SJCRH30 (cell line): ENCODE measurements at regions not wholly inside any gene's neighbourhood (a gene's known extent, or its start where the extent isn't known, plus 50 kb on each side); places are given as distances from the start of the nearest gene placed in this dataset.

Experiments
- DNase-seq, 2 experiments: peaks; one replicate each; pipeline ENCODE4 v3.0.0-alpha.2; 2015 to 2020
- H3K27ac ChIP-seq: fragments of 250-450 bp; sonication (Bioruptor Pico); 2 replicates; pipeline ENCODE4 v1.5.1; 2020; ENCODE audit warnings: mild to moderate bottlenecking, moderate library complexity
- H3K27me3 ChIP-seq: fragments of 250-450 bp; sonication (Bioruptor Pico); 2 replicates; pipeline ENCODE4 v1.5.1; 2020; ENCODE audit warnings: mild to moderate bottlenecking, moderate library complexity
- H3K36me3 ChIP-seq: fragments of 250-450 bp; sonication (Bioruptor Pico); 2 replicates; pipeline ENCODE4 v1.5.1; 2020; ENCODE audit warnings: mild to moderate bottlenecking, moderate library complexity
- H3K4me1 ChIP-seq: fragments of 250-450 bp; sonication (Bioruptor Pico); 2 replicates; pipeline ENCODE4 v1.5.1; 2020; ENCODE audit warnings: mild to moderate bottlenecking, moderate library complexity
- H3K4me3 ChIP-seq: fragments of 250-450 bp; sonication (Bioruptor Pico); 2 replicates; pipeline ENCODE4 v1.5.1; 2020; ENCODE audit warnings: mild to moderate bottlenecking, moderate library complexity
- H3K9me3 ChIP-seq: fragments of 250-450 bp; sonication (Bioruptor Pico); replicated peaks from 2 replicates; pipeline ENCODE4 v1.5.1; 2020; ENCODE audit warnings: mild to moderate bottlenecking, moderate library complexity

DNA sequence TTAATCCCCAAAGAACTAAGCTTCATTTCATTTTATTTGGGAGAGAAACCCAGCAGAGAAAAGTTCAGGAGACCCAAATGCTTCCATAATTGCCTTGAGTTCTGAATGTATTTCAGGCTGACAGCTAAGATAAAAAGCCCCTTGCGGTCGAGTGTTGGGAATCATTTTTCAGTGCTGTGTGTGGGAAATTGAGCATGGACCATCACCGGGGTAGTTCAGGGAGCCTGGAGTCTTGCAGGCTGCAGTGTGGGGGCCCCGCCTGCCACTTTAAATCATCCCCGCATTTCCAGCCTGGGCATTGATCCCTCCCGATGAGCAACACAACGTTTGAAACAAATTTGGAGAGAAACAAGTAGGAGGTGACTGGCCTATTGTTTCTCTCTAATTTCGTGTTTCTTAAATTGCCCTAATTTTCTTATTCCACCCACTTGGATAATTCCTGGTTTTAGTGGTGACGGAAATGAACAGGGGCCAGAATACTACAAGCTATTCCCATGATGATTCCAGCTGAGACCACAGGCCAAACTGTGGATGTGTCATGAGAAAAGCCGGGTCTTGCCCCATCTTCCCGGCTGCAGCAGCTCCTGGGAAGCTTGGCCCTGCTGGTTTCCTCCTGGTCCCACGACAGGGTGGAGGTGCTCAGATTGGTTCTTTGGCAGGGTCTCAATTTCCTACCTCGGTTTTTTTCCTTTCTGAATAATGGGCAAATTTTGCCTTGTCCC, 75.1 kb downstream of the FOXL1 start:
- Histone ChIP-seq H3K4me3 (no peak overlapping the region), H3K9me3 (no peaks in the 10 kb centered on the region), H3K27me3 (no peaks in the 10 kb centered on the region), H3K27ac (no peak overlapping the region), H3K36me3 (no peaks in the 10 kb centered on the region), H3K4me1 (no peaks in the 10 kb centered on the region)
- DNase-seq, result no peak

DNA sequence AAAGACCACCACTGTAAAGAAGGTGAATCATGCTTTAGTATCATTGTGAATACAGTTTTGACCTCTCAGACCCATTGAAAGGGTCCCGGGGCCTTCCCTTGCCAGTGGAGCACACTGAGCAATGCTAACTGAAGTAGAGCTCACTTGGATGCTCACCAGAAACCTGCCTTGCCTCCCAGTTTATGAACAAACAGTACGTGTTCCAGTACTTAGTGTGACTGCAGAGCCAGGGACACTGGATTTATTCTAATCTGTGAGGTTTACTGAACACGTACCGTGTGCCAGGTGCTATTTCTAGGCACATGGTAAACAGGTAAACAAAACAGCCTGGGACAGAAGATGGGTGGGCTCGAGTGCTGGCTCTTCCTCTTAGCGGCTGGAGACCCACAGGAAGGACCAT, 79.6 kb downstream of the FOXL1 start:
- Histone ChIP-seq H3K27ac (no peak overlapping the region), H3K4me3 (no peak overlapping the region), H3K9me3 (no peaks in the 10 kb centered on the region), H3K36me3 (no peaks in the 10 kb centered on the region), H3K4me1 (no peaks in the 10 kb centered on the region), H3K27me3 (no peaks in the 10 kb centered on the region)
- DNase-seq, result no peak

GRCh38 chr16:86660623-86661022, 82.3 kb downstream of the FOXL1 start:
- H3K4me3 ChIP-seq, result no peak overlapping the region
- peaks cover 14% of the 10 kb centered on the region for H3K4me1 ChIP-seq
- H3K9me3 ChIP-seq, result no peaks in the 10 kb centered on the region
- H3K27ac ChIP-seq, result no peak overlapping the region
- DNase-seq, result no peak
- H3K27me3 ChIP-seq, result no peaks in the 10 kb centered on the region
- H3K36me3 ChIP-seq, result no peaks in the 10 kb centered on the region

DNA sequence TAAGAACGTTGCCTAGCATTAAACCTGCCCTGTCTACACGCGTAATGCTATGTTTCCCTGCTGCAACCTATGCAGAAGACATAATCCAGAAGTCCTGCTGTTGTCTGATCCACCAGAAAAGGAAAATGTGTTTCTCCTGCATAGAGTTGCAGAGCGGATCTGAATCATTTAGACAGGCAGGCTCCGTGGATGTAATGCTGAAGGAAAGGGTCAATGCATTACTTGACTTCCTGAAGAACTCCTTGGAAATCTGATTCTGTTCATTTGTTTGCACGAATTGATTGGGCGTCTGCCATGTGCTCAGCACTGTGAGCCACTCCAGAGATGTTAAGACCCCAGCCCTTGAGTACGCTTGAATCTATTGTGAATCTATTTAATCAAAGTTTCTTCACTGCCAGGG, 83.4 kb downstream of the FOXL1 start:
- DNase-seq, result no peak
- Histone ChIP-seq H3K4me1 (peaks cover 14% of the 10 kb centered on the region), H3K27me3 (no peaks in the 10 kb centered on the region), H3K4me3 (no peak overlapping the region), H3K36me3 (no peaks in the 10 kb centered on the region), H3K27ac (no peak overlapping the region), H3K9me3 (no peaks in the 10 kb centered on the region)

GRCh38 chr16:86662195-86662594, 83.8 kb downstream of the FOXL1 start:
- DNase-seq, result no peak

DNA sequence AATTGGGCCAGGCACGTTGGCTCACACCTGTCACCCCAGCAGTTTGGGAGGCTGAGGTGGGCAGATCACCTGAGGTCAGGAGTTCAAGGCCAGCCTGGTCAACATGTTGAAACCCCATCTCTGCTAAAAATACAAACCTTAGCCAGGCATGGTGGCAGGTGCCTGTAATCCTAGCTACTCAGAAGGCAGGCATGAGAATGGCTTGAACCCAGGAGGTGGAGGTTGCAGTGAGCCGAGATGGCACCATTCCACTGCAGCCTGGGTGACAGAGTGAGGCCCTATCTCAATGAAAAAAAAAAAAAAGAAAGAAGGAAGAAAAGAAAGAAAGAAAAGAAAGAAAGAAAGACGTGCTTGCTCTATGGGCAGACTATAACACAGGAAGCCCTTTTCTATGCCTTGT, 84.4 kb downstream of the FOXL1 start:
- peaks cover 14% of the 10 kb centered on the region for H3K4me1 ChIP-seq

More at GRCh38 chr16:86662195-86662594, 83.8 kb downstream of the FOXL1 start:
- no peaks in the 10 kb centered on the region for H3K9me3 ChIP-seq
- H3K36me3 ChIP-seq, result no peaks in the 10 kb centered on the region
- H3K27me3 ChIP-seq, result no peaks in the 10 kb centered on the region
- no peak overlapping the region for H3K4me3 ChIP-seq
- H3K27ac ChIP-seq, result no peak overlapping the region
- peaks cover 14% of the 10 kb centered on the region for H3K4me1 ChIP-seq

DNA sequence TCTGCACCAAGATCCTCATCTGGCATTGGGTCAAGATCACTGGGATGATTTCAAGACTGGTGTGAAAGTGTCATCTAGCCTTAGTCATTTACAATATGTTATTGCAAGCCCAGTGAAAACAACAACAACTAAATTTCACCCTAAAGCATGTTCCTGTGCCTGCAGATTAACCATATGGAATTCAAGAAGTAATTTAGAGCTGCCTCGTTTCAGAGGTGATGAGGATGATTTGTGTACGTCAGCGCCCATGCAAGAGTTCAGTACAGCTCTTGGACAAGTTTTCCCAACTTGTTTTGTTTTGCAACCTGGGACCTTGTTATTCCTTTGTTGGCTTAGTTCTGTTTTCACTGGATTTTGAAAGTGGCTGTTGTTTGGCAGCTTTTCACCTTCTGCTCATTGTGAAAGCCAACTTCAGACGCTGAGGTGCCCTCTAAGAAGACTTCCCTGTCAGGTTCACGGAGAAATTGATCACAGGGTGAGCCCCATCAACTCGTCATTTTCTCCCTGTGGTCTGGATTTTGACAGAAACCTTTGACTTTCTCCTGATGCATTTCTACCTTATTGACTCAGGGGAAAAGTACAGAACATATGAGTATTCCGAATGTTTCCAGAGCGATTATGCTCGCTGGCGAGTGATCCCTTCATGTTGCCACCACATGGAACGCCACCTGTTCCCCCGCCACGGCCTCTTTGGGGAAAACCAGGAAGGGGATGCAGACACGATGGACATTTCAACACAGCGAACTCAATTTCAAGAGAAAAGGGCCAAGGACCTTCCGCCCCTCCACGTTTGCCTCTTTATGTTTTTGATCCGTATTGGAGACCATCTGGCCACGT, 85.6 kb downstream of the FOXL1 start:
- Histone ChIP-seq H3K27ac (peak overlapping the region; percentile 43), H3K9me3 (no peaks in the 10 kb centered on the region), H3K36me3 (no peaks in the 10 kb centered on the region), H3K4me3 (no peak overlapping the region), H3K4me1 (peaks cover 14% of the 10 kb centered on the region), H3K27me3 (no peaks in the 10 kb centered on the region)
- DNase-seq, result peak; percentile 20 to 40

More for the DNA sequence above, 84.4 kb downstream of the FOXL1 start:
- H3K27me3 ChIP-seq, result no peaks in the 10 kb centered on the region
- H3K9me3 ChIP-seq, result no peaks in the 10 kb centered on the region
- no peak overlapping the region for H3K27ac ChIP-seq
- no peaks in the 10 kb centered on the region for H3K36me3 ChIP-seq
- no peak overlapping the region for H3K4me3 ChIP-seq
- no peak for DNase-seq

DNA sequence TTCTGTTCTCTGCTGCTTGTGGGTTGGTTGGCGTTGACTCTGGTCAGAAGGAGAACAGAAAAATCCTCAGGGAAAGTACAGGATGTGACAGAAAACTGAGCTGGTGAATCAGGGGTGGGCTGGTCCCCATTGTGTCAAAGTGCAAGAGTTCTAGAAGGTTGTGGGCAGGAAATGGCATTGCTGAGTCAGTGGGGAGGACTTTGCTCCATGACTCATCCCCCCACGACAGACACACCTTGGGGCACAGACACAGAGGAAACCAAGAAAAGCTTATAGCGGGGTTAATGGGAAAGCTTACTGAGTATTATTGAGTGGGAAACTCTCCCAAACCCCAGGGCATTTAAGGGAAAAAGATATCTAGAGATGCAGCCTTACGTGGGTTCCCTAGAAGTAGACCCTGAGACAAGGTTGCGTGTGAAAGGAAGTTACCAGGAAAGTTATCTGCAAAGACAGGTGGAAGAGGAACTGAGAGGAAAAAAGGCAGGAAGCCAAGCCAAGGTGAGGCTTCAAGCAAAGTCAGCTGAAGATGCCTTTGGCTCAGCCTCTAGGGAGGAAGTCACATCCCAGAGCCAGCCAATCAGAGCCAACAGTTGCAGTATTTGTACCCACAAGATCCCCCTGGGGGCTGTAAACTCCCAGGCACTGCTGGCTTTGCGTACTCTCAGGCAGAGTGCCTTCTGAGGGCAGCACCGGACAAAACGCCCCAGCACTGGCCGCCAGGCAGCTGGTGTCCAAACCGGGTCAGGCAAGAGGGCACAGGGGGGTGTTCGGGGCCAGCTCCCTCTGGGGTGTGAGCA, 86.4 kb downstream of the FOXL1 start:
- no peak overlapping the region for H3K4me3 ChIP-seq
- H3K9me3 ChIP-seq, result no peaks in the 10 kb centered on the region
- peak; percentile 30 to 46 for DNase-seq
- H3K4me1 ChIP-seq, result peaks cover 14% of the 10 kb centered on the region
- H3K36me3 ChIP-seq, result no peaks in the 10 kb centered on the region
- H3K27me3 ChIP-seq, result no peaks in the 10 kb centered on the region
- H3K27ac ChIP-seq, result peak overlapping the region; percentile 43

DNA sequence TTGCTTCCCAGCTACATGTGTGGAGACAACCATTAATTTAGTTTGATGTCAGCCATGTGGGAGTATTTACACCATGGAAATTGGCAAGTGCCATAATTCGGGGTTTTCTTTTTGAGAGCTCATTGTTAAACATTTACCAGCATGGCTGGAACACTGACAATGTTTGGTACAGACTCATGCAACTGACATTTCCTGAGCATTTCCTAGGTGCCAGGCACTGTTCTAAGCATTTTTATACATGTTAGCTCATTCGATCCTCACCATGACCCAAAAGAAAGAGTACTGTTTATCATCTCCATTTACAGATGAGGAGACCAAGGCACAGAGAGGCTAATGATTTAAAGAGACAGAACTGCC, 86.9 kb downstream of the FOXL1 start:
- no peak for DNase-seq
- H3K36me3 ChIP-seq, result no peaks in the 10 kb centered on the region

DNA sequence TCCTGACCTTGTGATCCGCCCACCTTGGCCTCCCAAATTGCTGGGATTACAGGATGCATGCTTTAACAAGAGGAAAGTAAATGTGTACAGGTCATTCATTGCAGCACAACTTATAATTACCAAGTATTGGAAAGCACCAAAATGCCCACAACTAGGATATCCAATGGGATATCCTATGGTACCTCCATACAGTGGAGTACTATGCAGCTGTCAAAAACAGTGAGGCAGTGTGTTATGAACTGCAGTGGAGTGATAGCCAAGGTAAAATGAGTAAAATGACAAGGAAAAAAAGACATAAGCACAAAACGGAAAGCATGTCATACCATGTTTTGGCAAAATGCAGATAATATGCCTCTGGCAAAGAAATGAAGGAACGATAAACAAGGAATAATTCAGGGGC, 87.6 kb downstream of the FOXL1 start:
- Histone ChIP-seq H3K27me3 (no peaks in the 10 kb centered on the region), H3K4me1 (peaks cover 14% of the 10 kb centered on the region), H3K36me3 (no peaks in the 10 kb centered on the region), H3K27ac (no peak overlapping the region), H3K4me3 (no peak overlapping the region), H3K9me3 (no peaks in the 10 kb centered on the region)
- no peak for DNase-seq

More for the DNA sequence above, 86.9 kb downstream of the FOXL1 start:
- Histone ChIP-seq H3K27ac (no peak overlapping the region), H3K4me1 (peaks cover 14% of the 10 kb centered on the region), H3K9me3 (no peaks in the 10 kb centered on the region), H3K27me3 (no peaks in the 10 kb centered on the region), H3K4me3 (no peak overlapping the region)

DNA sequence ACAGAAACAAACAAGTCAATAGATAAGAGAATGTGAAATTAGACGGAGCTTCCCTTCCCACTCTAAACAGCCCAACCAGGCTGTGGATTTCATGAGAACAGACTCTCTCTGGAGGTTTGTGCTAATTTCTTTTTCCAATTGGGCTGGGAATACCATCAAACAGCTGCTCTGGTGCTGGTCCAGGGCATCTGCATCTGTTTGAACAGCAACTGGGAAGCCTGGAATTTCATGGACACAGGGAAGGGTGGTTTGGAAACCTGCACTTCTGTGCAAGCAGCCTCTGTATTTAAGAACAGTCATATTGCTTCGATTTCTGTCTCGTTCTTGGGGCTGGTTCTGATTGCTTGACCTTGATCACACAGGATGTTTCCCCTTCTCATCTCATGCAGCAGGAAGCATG, 88.7 kb downstream of the FOXL1 start:
- Histone ChIP-seq H3K4me1 (peaks cover 14% of the 10 kb centered on the region), H3K9me3 (no peaks in the 10 kb centered on the region), H3K4me3 (no peak overlapping the region), H3K27ac (no peak overlapping the region), H3K27me3 (no peaks in the 10 kb centered on the region), H3K36me3 (no peaks in the 10 kb centered on the region)
- DNase-seq, result no peak

DNA sequence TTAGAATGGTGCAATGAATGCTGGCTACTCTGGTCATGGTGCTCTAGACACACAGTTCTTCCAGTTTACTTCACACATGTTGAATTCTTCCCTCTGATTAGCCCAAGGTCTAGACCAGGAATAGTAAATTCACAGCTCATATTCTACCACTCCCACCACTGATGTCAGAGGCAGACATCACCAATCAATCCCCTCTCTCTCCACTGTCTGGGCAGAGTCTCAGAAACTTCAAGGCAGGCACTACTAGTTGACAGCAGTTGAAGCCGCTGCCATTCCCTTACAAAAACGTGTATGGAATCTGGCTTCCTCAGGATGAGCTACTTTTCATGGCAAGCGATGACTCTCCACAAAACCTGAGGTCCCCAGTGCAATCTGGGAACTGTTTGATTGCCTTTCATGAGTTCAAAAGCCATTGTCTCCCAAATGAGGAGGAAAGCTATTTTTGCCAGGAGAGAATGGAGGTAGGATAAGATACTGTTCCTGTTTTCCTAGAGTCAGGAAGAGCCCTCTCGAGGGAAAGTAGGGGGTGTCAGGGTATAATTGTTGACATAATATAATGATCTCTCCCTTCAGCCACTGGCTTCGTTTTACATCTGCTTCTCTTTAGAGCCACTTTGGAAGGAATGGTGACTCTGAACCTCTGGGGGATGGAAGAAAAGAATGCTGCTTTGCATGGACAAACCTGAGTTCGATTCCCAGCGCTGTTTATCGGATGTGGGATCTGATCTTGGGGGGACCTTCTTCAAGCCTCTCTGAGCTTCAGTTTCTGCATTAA, 90.0 kb downstream of the FOXL1 start:
- Histone ChIP-seq H3K4me1 (peaks cover 14% of the 10 kb centered on the region), H3K9me3 (no peaks in the 10 kb centered on the region), H3K27me3 (no peaks in the 10 kb centered on the region), H3K36me3 (no peaks in the 10 kb centered on the region), H3K27ac (no peak overlapping the region), H3K4me3 (no peak overlapping the region)
- peak; percentile 19 to 48 for DNase-seq

GRCh38 chr16:86669285-86669805, 91.0 kb downstream of the FOXL1 start:
- Histone ChIP-seq H3K27me3 (no peaks in the 10 kb centered on the region), H3K4me1 (peaks cover 8% of the 10 kb centered on the region), H3K4me3 (no peak overlapping the region), H3K27ac (no peak overlapping the region), H3K36me3 (no peaks in the 10 kb centered on the region), H3K9me3 (no peaks in the 10 kb centered on the region)
- DNase-seq, result no peak
